Activated B cell treated with CpG ODN at 0.5 μM for 24 hours (primary cell): ENCODE measurements at regions not wholly inside any gene's neighbourhood (a gene's known extent, or its start where the extent isn't known, plus 50 kb on each side); places are given as distances from the start of the nearest gene placed in this dataset.

Experiments used
- ATAC-seq: fragments of 200-7000 bp; cut with Tn5 transposase; one replicate; pipeline ENCODE4 v1.10.0; 2021; ENCODE audit warnings: low read depth, mild to moderate bottlenecking, moderate library complexity
- CTCF ChIA-PET: fragments of 350-600 bp; sonication (Branson Sonifier 250); formaldehyde crosslinking; loops from one replicate; lab custom pipeline; 2021; ENCODE audit warnings: antibody characterized with exemption; lab: Charles Lee
- POLR2A ChIA-PET: fragments of 350-600 bp; sonication (Branson Sonifier 250); formaldehyde crosslinking; loops from one replicate; lab custom pipeline; 2021; ENCODE audit warnings: antibody characterized with exemption; lab: Charles Lee
- DNase-seq: peaks from one replicate; pipeline ENCODE4 v3.0.0; 2022
- H3K27ac Mint-ChIP-seq: one replicate; pipeline ENCODE4 v1.8.0; 2020; ENCODE audit warnings: mixed read lengths
- H3K27me3 Mint-ChIP-seq: one replicate; pipeline ENCODE4 v1.8.0; 2021; ENCODE audit warnings: mixed read lengths
- H3K36me3 Mint-ChIP-seq: one replicate; pipeline ENCODE4 v1.8.0; 2021; ENCODE audit warnings: low read depth, mixed read lengths
- H3K4me1 Mint-ChIP-seq: one replicate; pipeline ENCODE4 v1.8.0; 2021; ENCODE audit warnings: mixed read lengths
- H3K4me3 Mint-ChIP-seq: one replicate; pipeline ENCODE4 v1.8.0; 2020; ENCODE audit warnings: mild to moderate bottlenecking, mixed read lengths
- H3K9me3 Mint-ChIP-seq: one replicate; pipeline ENCODE4 v1.8.0; 2020; ENCODE audit warnings: mixed read lengths
- CTCF ChIP-seq: fragments of 200-600 bp; IDR thresholded peaks from one replicate; pipeline ENCODE4 v1.8.0; 2022; ENCODE audit warnings: antibody characterized with exemption, mild to moderate bottlenecking
- intact Hi-C: fragments of 100-400 bp; cut with micrococcal nuclease; formaldehyde crosslinking; loops from one replicate; pipeline ENCODE4 v1.15.1; 2024

GRCh38 chr3:6518709-6519345 lies 342.1 kb upstream of the GRM7 start:
- Mint-ChIP-seq H3K36me3 (no peaks in the 10 kb centered on the region), H3K9me3 (no peaks in the 10 kb centered on the region), H3K27ac (no peak overlapping the region), H3K27me3 (no peaks in the 10 kb centered on the region), H3K4me3 (no peak overlapping the region), H3K4me1 (no peaks in the 10 kb centered on the region)
- intact Hi-C loops = no loop called here
- POLR2A ChIA-PET = no interaction called here
- CTCF ChIA-PET = no interaction called here
- DNase-seq (no peak), ATAC-seq (no peak)
- no peak for TF ChIP-seq CTCF

GRCh38 chr3:6521369-6522113 lies 339.4 kb upstream of the GRM7 start:
- no peak for ATAC-seq
- POLR2A ChIA-PET = no interaction called here
- CTCF ChIA-PET = no interaction called here
- Mint-ChIP-seq H3K27ac (no peak overlapping the region), H3K9me3 (no peaks in the 10 kb centered on the region), H3K27me3 (no peaks in the 10 kb centered on the region), H3K36me3 (no peaks in the 10 kb centered on the region), H3K4me1 (no peaks in the 10 kb centered on the region), H3K4me3 (no peak overlapping the region)
- intact Hi-C loops = no loop called here
- TF ChIP-seq CTCF = no peak
- DNase-seq = no peak

- DNase-seq = no peak
- POLR2A ChIA-PET = no interaction called here
- ATAC-seq = no peak
- H3K27ac Mint-ChIP-seq = no peak overlapping the region
- H3K27me3 Mint-ChIP-seq = no peaks in the 10 kb centered on the region
- no peak overlapping the region for H3K4me3 Mint-ChIP-seq
- intact Hi-C loops = no loop called here
- CTCF ChIA-PET = no interaction called here
- no peaks in the 10 kb centered on the region for H3K9me3 Mint-ChIP-seq
- H3K36me3 Mint-ChIP-seq = no peaks in the 10 kb centered on the region
- H3K4me1 Mint-ChIP-seq = no peaks in the 10 kb centered on the region
- TF ChIP-seq CTCF = no peak
These were observed 338.7 kb upstream of the GRM7 start for GRCh38 chr3:6522191-6522590.

- TF ChIP-seq CTCF = no peak
- Mint-ChIP-seq H3K4me1 (no peaks in the 10 kb centered on the region), H3K9me3 (no peaks in the 10 kb centered on the region), H3K4me3 (no peak overlapping the region), H3K27me3 (no peaks in the 10 kb centered on the region), H3K27ac (no peak overlapping the region), H3K36me3 (no peaks in the 10 kb centered on the region)
- DNase-seq (no peak), ATAC-seq (no peak)
- ChIA-PET CTCF (no interaction called here), POLR2A (no interaction called here)
- intact Hi-C loops = no loop called here
These were observed 337.9 kb upstream of the GRM7 start for GRCh38 chr3:6523043-6523442.

GRCh38 chr3:6524479-6524878 lies 336.4 kb upstream of the GRM7 start:
- CTCF ChIA-PET = no interaction called here

More at GRCh38 chr3:6524479-6524878, 336.4 kb upstream of the GRM7 start:
- no peak for TF ChIP-seq CTCF
- H3K27me3 Mint-ChIP-seq = no peaks in the 10 kb centered on the region
- H3K9me3 Mint-ChIP-seq = no peaks in the 10 kb centered on the region
- no peak for DNase-seq
- H3K27ac Mint-ChIP-seq = no peak overlapping the region
- no peaks in the 10 kb centered on the region for H3K4me1 Mint-ChIP-seq
- no peaks in the 10 kb centered on the region for H3K36me3 Mint-ChIP-seq
- POLR2A ChIA-PET = no interaction called here
- no peak overlapping the region for H3K4me3 Mint-ChIP-seq
- intact Hi-C loops = no loop called here
- no peak for ATAC-seq
